Fibroblast of the aortic adventitia (primary cell): ENCODE measurements at regions not wholly inside any gene's neighbourhood (a gene's known extent, or its start where the extent isn't known, plus 50 kb on each side); places are given as distances from the start of the nearest gene placed in this dataset.

Experiments used
- DNase-seq: peaks from one replicate; pipeline ENCODE4 v3.0.0-alpha.2; 2010; ENCODE audit warnings: low read depth
- H3K4me3 ChIP-seq: 2 replicates; pipeline ENCODE4 v1.5.1; 2011; ENCODE audit warnings: low read depth, mild to moderate bottlenecking, control low read depth, low read length, moderate library complexity
- TF ChIP-seq, protein P1 (sequence below): IDR thresholded peaks from 2 replicates; pipeline ENCODE4 v1.5.1; 2011; ENCODE audit warnings: mild to moderate bottlenecking, low read length, control low read depth, inconsistent platforms; ENCODE audit not compliant: insufficient read depth

DNA sequence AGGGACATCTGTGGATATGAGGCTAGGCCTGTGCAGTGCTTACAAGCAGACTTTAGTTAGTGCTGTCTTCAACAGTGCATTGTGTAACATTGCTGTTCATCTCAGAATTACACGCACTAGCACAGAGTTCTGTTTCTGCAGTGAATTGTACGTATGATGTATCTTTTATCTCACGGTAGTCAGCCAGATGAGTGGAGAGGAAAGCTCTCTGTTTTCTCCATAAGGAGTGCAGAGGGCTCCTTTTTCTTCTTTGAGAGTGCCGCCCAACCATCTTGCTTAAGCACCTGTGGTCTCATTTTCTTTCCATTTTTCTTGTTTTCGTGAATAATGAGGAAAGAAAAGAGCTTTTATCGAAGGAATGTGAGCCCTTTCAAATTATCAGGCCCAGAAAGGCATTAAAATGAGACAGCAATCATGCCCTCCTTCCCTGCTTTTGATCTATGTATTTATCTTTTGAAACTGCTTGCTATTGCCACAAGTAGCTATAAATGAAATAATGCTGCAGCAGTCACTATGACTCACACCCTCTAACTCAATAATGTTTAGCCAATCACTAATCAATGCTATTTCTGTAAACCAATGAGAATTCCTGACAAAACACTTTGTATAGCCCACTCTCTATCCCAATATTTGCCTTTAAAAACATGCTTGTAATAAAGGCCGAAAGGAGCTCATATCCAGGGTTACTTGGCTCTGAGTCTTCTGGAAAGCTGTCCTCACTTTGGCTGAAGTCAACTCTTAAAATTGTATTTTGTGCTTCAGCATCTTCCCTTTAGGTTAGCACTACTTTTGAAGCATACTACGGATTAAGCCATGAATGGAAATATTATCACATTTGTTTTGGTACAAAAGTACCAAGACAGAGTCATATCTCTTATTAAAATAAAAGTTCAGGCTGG, 226.0 kb upstream of the P2RY1 start:
- no peak overlapping the region for H3K4me3 ChIP-seq
- DNase-seq = no peak
- TF ChIP-seq, protein P1, sequence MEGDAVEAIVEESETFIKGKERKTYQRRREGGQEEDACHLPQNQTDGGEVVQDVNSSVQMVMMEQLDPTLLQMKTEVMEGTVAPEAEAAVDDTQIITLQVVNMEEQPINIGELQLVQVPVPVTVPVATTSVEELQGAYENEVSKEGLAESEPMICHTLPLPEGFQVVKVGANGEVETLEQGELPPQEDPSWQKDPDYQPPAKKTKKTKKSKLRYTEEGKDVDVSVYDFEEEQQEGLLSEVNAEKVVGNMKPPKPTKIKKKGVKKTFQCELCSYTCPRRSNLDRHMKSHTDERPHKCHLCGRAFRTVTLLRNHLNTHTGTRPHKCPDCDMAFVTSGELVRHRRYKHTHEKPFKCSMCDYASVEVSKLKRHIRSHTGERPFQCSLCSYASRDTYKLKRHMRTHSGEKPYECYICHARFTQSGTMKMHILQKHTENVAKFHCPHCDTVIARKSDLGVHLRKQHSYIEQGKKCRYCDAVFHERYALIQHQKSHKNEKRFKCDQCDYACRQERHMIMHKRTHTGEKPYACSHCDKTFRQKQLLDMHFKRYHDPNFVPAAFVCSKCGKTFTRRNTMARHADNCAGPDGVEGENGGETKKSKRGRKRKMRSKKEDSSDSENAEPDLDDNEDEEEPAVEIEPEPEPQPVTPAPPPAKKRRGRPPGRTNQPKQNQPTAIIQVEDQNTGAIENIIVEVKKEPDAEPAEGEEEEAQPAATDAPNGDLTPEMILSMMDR = no peak

DNA sequence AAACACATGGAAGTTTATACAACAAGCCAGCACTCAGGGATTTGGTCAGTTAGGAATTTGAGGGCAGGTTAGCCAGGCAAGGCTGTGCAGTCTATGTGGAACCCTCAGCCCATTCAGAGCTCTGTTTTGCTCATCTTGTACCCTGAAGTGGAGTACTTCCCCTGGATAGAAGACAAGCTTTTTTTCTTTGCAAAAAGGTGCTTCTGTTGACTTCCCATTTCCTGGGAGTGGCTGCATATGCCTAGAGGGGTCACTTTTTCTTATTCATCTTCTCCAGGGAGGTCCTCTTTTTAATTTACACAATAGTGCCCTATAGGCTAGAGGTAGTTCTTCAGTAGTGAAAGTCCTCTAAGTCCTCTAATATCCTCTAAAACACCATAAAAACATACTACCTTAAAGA, 225.0 kb upstream of the P2RY1 start:
- no peak for DNase-seq
- TF ChIP-seq, protein P1 = no peak
- H3K4me3 ChIP-seq = no peak overlapping the region

DNA sequence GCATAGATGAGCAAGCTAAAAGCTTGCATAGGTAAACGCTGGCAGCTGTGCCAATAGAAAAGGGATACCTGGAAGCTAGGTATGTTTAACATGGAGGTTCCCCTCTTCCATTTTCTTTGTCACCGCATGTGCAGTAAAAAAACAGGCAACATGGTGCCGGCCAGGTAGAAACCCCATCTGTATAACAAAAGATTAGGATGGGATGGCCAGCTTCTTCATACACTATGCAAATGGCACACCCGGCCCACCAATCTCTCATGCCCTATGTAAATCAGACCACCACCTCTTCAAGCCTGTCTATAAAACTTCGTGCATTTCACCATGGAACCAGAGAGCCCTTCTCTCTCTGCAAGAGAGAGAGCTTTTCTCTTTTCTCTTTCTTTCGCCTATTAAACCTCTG, 224.3 kb upstream of the P2RY1 start:
- DNase-seq = no peak
- TF ChIP-seq, protein P1 = no peak
- no peak overlapping the region for H3K4me3 ChIP-seq

DNA sequence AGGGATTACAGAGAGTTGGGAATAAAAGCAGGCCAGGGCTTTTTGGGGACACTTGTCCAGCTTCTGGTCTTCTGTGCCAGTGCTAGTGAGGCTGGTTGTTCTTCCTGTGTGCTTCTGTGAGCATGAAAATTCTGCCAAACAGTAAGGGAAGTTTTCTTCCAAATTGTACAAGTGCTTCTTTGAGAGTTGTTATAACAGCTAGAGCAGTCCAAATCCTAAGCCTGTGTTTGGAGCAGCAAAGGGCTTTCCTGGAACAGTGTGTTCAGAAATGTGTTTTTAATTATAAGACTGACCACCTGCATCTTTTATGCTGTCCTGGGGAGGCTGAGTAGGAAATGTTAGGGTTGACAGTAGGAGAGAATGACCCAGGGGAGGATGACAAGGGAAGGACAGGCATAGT, 223.0 kb upstream of the P2RY1 start:
- TF ChIP-seq, protein P1 = no peak
- no peak overlapping the region for H3K4me3 ChIP-seq
- no peak for DNase-seq

DNA sequence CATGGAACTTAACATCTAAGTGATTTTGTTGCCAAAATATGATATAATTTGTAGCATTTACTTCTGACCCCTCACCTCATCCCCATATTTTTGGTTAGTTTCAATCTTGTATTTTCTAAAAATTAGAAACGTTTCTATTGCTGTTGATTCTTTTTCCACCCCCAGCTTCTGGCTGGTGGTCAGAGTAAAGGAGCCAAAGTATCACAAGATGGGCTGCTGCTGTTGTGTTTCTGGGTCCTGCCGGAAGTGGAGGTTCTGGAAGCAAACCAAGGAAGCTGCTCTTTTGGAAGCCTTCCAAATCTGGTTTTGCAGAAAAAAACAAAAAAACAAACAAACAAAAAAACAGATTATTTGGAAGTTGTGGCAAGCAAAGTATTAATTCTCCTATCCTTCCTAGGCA, 221.1 kb upstream of the P2RY1 start:
- no peak for DNase-seq
- TF ChIP-seq, protein P1 = no peak

DNA sequence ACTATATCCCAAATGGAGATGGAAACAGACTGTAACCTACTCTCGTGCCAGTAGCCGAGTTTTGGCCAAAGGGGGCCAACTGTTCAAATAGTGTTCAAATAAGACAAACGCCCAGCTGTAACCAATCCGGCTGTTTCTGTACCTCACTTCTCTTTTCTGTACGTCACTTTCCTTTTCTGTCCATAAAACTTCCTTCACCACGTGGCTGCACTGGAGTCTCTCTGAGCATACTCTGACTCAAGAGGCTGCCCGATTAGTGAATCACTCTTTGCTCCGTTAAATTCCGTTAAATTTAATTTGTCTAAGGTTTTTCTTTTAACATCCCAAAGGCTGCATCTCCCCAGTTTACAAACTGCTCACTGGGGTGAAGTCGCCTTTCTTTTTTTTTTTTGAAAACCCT, 219.2 kb upstream of the P2RY1 start:
- DNase-seq = no peak
- TF ChIP-seq, protein P1 = no peak
- no peak overlapping the region for H3K4me3 ChIP-seq

More for the DNA sequence above, 221.1 kb upstream of the P2RY1 start:
- H3K4me3 ChIP-seq = no peak overlapping the region
